SK-N-SH treated with all-trans-retinoic acid at 6 μM for 48 hours (cell line): ENCODE measurements at regions not wholly inside any gene's neighbourhood (a gene's known extent, or its start where the extent isn't known, plus 50 kb on each side); places are given as distances from the start of the nearest gene placed in this dataset.

Experiments used
- ATAC-seq: fragments of 200-7000 bp; cut with Tn5 transposase; 3 replicates; pipeline ENCODE4 v1.9.1; 2020; ENCODE audit warnings: mild to moderate bottlenecking, moderate library complexity
- ARNTL ChIP-seq: fragments of 450-650 bp; formaldehyde crosslinking; IDR thresholded peaks from 2 replicates; pipeline ENCODE4 v1.5.0; 2020; ENCODE audit warnings: low read depth, mild to moderate bottlenecking, moderate library complexity, borderline replicate concordance
- CREB5 ChIP-seq: fragments of 250-450 bp; sonication (Bioruptor Pico); IDR thresholded peaks from 2 replicates; pipeline ENCODE4 v1.5.1; 2020; ENCODE audit warnings: low read depth, mild to moderate bottlenecking, moderate library complexity
- CSDC2 ChIP-seq: fragments of 250-450 bp; sonication (Bioruptor Pico); IDR thresholded peaks from 2 replicates; pipeline ENCODE4 v1.5.0; 2020; ENCODE audit warnings: mild to moderate bottlenecking, moderate library complexity
- CSRNP3 ChIP-seq: fragments of 250-450 bp; sonication (Bioruptor Pico); IDR thresholded peaks from 2 replicates; pipeline ENCODE4 v1.5.1; 2021; ENCODE audit warnings: mild to moderate bottlenecking, moderate library complexity
- ESRRG ChIP-seq: fragments of 250-450 bp; sonication (Bioruptor Pico); IDR thresholded peaks from 2 replicates; pipeline ENCODE4 v1.6.1; 2021; ENCODE audit warnings: mild to moderate bottlenecking
- GLIS3 ChIP-seq: fragments of 250-450 bp; sonication (Bioruptor Pico); IDR thresholded peaks from 2 replicates; pipeline ENCODE4 v1.5.0; 2020; ENCODE audit warnings: mild to moderate bottlenecking, moderate library complexity
- ISL1 ChIP-seq: fragments of 250-450 bp; sonication (Bioruptor Pico); IDR thresholded peaks from 2 replicates; pipeline ENCODE4 v2.1.2; 2022; ENCODE audit warnings: mild to moderate bottlenecking, moderate library complexity
- OSR1 ChIP-seq: fragments of 250-450 bp; sonication (Bioruptor Pico); IDR thresholded peaks from 2 replicates; pipeline ENCODE4 v1.8.0; 2022; ENCODE audit warnings: moderate library complexity, mild to moderate bottlenecking, inconsistent platforms
- PATZ1 ChIP-seq: fragments of 250-450 bp; sonication (Bioruptor Pico); IDR thresholded peaks from 2 replicates; pipeline ENCODE4 v1.8.0; 2020; ENCODE audit warnings: mild to moderate bottlenecking, moderate library complexity, borderline replicate concordance
- POU6F1 ChIP-seq: fragments of 250-450 bp; sonication (Bioruptor Pico); IDR thresholded peaks from 2 replicates; pipeline ENCODE4 v1.8.0; 2021; ENCODE audit warnings: low read depth, mild to moderate bottlenecking, moderate library complexity, borderline replicate concordance
- PPARA ChIP-seq: fragments of 250-450 bp; sonication (Bioruptor Pico); IDR thresholded peaks from 2 replicates; pipeline ENCODE4 v1.5.0; 2020; ENCODE audit warnings: mild to moderate bottlenecking, borderline replicate concordance
- RARB ChIP-seq: fragments of 250-450 bp; sonication (Bioruptor Pico); IDR thresholded peaks from 2 replicates; pipeline ENCODE4 v1.8.0; 2021; ENCODE audit warnings: mild to moderate bottlenecking, moderate library complexity
- TCF4 ChIP-seq: fragments of 250-450 bp; sonication (Bioruptor Pico); IDR thresholded peaks from 2 replicates; pipeline ENCODE4 v1.8.0; 2021; ENCODE audit warnings: mild to moderate bottlenecking, moderate library complexity, borderline replicate concordance
- TOX ChIP-seq: fragments of 250-450 bp; sonication (Bioruptor Pico); IDR thresholded peaks from 2 replicates; pipeline ENCODE4 v1.8.0; 2021; ENCODE audit warnings: mild to moderate bottlenecking, moderate library complexity, borderline replicate concordance
- ZC3H10 ChIP-seq: fragments of 250-450 bp; sonication (Bioruptor Pico); IDR thresholded peaks from 2 replicates; pipeline ENCODE4 v1.5.1; 2021; ENCODE audit warnings: mild to moderate bottlenecking, moderate library complexity
- ZFP3 ChIP-seq: fragments of 250-450 bp; sonication (Bioruptor Pico); IDR thresholded peaks from 2 replicates; pipeline ENCODE4 v1.5.0; 2020; ENCODE audit warnings: mild to moderate bottlenecking, moderate library complexity
- ZFP30 ChIP-seq: fragments of 450-650 bp; formaldehyde crosslinking; IDR thresholded peaks from 2 replicates; pipeline ENCODE4 v1.5.0; 2022; ENCODE audit warnings: mild to moderate bottlenecking, moderate library complexity
- ZNF565 ChIP-seq: fragments of 450-650 bp; formaldehyde crosslinking; conservative IDR thresholded peaks from 2 replicates; pipeline ENCODE4 v1.5.0; 2020; ENCODE audit warnings: low read depth, mild to moderate bottlenecking, moderate library complexity
- ZNF8 ChIP-seq: fragments of 450-650 bp; formaldehyde crosslinking; IDR thresholded peaks from 2 replicates; pipeline ENCODE4 v1.5.0; 2020; ENCODE audit warnings: mild to moderate bottlenecking, moderate library complexity

- no peak for ATAC-seq
- TF ChIP-seq PATZ1 (CRISPR knock-in tag): no peak
- TF ChIP-seq RARB (CRISPR knock-in tag): no peak
- no peak for TF ChIP-seq CSRNP3 (CRISPR knock-in tag)
- no peak for TF ChIP-seq POU6F1 (CRISPR knock-in tag)
- TF ChIP-seq ARNTL (CRISPR knock-in tag): no peak
- no peak for TF ChIP-seq GLIS3
- no peak for TF ChIP-seq OSR1 (CRISPR knock-in tag)
- TF ChIP-seq ZNF565: no peak
- TF ChIP-seq ZNF8: no peak
- TF ChIP-seq PPARA: no peak
- TF ChIP-seq ESRRG (CRISPR knock-in tag): no peak
- no peak for TF ChIP-seq CSDC2
- no peak for TF ChIP-seq ISL1 (CRISPR knock-in tag)
- TF ChIP-seq ZC3H10 (CRISPR knock-in tag): no peak
- no peak for TF ChIP-seq TOX (CRISPR knock-in tag)
- no peak for TF ChIP-seq ZFP30 (CRISPR knock-in tag)
- no peak for TF ChIP-seq CREB5 (CRISPR knock-in tag)
Measured at GRCh38 chr1:95582746-95583145, 348.7 kb downstream of the RWDD3 start.

- TF ChIP-seq ZFP3 (CRISPR knock-in tag): no peak
- ATAC-seq: no peak
Measured at GRCh38 chr1:95583661-95584210, 349.7 kb downstream of the RWDD3 start.

GRCh38 chr1:95584315-95584714 lies 350.3 kb downstream of the RWDD3 start:
- TF ChIP-seq PATZ1 (CRISPR knock-in tag) (no peak), ISL1 (CRISPR knock-in tag) (no peak), CSRNP3 (CRISPR knock-in tag) (no peak), CREB5 (CRISPR knock-in tag) (no peak), OSR1 (CRISPR knock-in tag) (no peak), ZFP30 (CRISPR knock-in tag) (no peak), ESRRG (CRISPR knock-in tag) (no peak), ZFP3 (CRISPR knock-in tag) (no peak), TCF4 (CRISPR knock-in tag) (no peak), TOX (CRISPR knock-in tag) (no peak)
- no peak for ATAC-seq
